GM12878 (cell line): ENCODE measurements at regions not wholly inside any gene's neighbourhood (a gene's known extent, or its start where the extent isn't known, plus 50 kb on each side); places are given as distances from the start of the nearest gene placed in this dataset.

Experiments used
- ATAC-seq: fragments of 200-7000 bp; cut with Tn5 transposase; 3 replicates; pipeline ENCODE4 v1.9.1; 2020; ENCODE audit warnings: mild to moderate bottlenecking, moderate library complexity
- BruUV-seq: library from RNA; stranded (reverse); fragments of 400-500 nt; replicated peaks from 2 replicates; lab custom pipeline; 2021; lab: Mats Ljungman, UMichigan
- CTCF ChIA-PET: fragments of 300-600 bp; sonication (Branson Sonifier 250); formaldehyde crosslinking; extraction: SDS; loops from one replicate; lab custom pipeline; 2021; ENCODE audit warnings: inconsistent platforms; lab: Yijun Ruan, JAX
- POLR2A ChIA-PET: fragments of 350-600 bp; formaldehyde crosslinking; extraction: SDS; loops from one replicate; lab custom pipeline; 2021; ENCODE audit warnings: inconsistent platforms; lab: Charles Lee
- RAD21 ChIA-PET: fragments of 300-600 bp; sonication (Branson Sonifier 250); formaldehyde crosslinking; loops from one replicate; lab custom pipeline; 2023; ENCODE audit warnings: antibody characterized with exemption; ENCODE audit not compliant: unreplicated experiment; lab: Charles Lee
- SMC1A ChIA-PET: fragments of 300-600 bp; sonication (Branson Sonifier 250); formaldehyde crosslinking; loops from one replicate; lab custom pipeline; 2023; ENCODE audit not compliant: unreplicated experiment, uncharacterized antibody; lab: Charles Lee
- DNase-seq: peaks from one replicate; pipeline ENCODE4 v3.0.0-alpha.2; 2011; ENCODE audit warnings: low read depth, low spot score
- FAIRE-seq: peaks from 3 replicates; lab custom pipeline; 2011; peaks lifted over from hg19 to GRCh38; lab: Jason Lieb, UNC
- H2AFZ ChIP-seq: 2 replicates; pipeline ENCODE4 v1.6.0; 2011; ENCODE audit warnings: low read depth, low read length, control low read depth; ENCODE audit not compliant: control insufficient read depth
- H3K27ac ChIP-seq: 2 replicates; pipeline ENCODE4 v1.5.1; 2011; ENCODE audit warnings: control low read depth; ENCODE audit not compliant: control insufficient read depth, insufficient read depth
- H3K27me3 ChIP-seq, 2 experiments: replicated peaks in 1 of 2; 2 replicates each; pipeline versions ENCODE4 v1.6.0 to v1.6.1; 2011; ENCODE audit warnings: low read length in 1 of 2; ENCODE audit not compliant: control insufficient read depth in 2 of 2, insufficient read depth in 2 of 2
- H3K36me3 ChIP-seq, 2 experiments: 2 replicates each; pipeline ENCODE4 v1.5.1; 2011; ENCODE audit warnings: low read length in 1 of 2; ENCODE audit not compliant: control insufficient read depth in 2 of 2, insufficient read depth in 2 of 2
- H3K4me1 ChIP-seq: 2 replicates; pipeline ENCODE4 v1.6.1; 2011; ENCODE audit warnings: mild to moderate bottlenecking, low read length, moderate library complexity, mixed read lengths; ENCODE audit not compliant: control insufficient read depth, insufficient read depth
- H3K4me2 ChIP-seq: 2 replicates; pipeline ENCODE4 v1.6.0; 2011; ENCODE audit warnings: control low read depth; ENCODE audit not compliant: control insufficient read depth, insufficient read depth
- H3K4me3 ChIP-seq: fragments of 200-600 bp; sonication (generic); 2 replicates; pipeline ENCODE4 v1.5.1; 2016
- H3K79me2 ChIP-seq: 2 replicates; pipeline ENCODE4 v1.6.0; 2011; ENCODE audit warnings: low read length; ENCODE audit not compliant: control insufficient read depth, insufficient read depth
- H3K9ac ChIP-seq: 2 replicates; pipeline ENCODE4 v1.8.0; 2011; ENCODE audit warnings: low read length, control low read depth, mixed read lengths; ENCODE audit not compliant: control insufficient read depth, insufficient read depth
- H3K9me3 ChIP-seq: replicated peaks from 3 replicates; pipeline ENCODE4 v1.5.1; 2011; ENCODE audit warnings: mild to moderate bottlenecking, low read length; ENCODE audit not compliant: control insufficient read depth, insufficient read depth
- H4K20me1 ChIP-seq: 2 replicates; pipeline ENCODE4 v1.6.0; 2011; ENCODE audit not compliant: control insufficient read depth, insufficient read depth
- BACH1 ChIP-seq: fragments of 450-650 bp; IDR thresholded peaks from 2 replicates; pipeline ENCODE4 v1.6.1; 2017; ENCODE audit warnings: mild to moderate bottlenecking, borderline replicate concordance
- BCL11A ChIP-seq: IDR thresholded peaks from 2 replicates; pipeline ENCODE4 v1.6.1; 2011; ENCODE audit warnings: low read depth, low read length
- CBFB ChIP-seq: IDR thresholded peaks from 2 replicates; pipeline ENCODE4 v1.6.1; 2016; ENCODE audit warnings: antibody characterized with exemption, low read depth
- ESRRA ChIP-seq: IDR thresholded peaks from 2 replicates; pipeline ENCODE4 v1.6.1; 2012; ENCODE audit warnings: mild to moderate bottlenecking, low read length, improper control_type of control experiment
- ETV6 ChIP-seq, 2 experiments: fragments of 450-650 bp in 1 of 2; IDR thresholded peaks in 1 of 2; conservative IDR thresholded peaks in 1 of 2; 2 replicates each; pipeline ENCODE4 v1.6.1; 2014; ENCODE audit warnings: antibody characterized with exemption in 1 of 2, borderline replicate concordance in 1 of 2, low read depth in 1 of 2, mild to moderate bottlenecking in 1 of 2, moderate library complexity in 1 of 2
- IKZF1 ChIP-seq: fragments of 450-650 bp; conservative IDR thresholded peaks from 2 replicates; pipeline ENCODE4 v1.6.1; 2017; ENCODE audit warnings: antibody characterized with exemption, mild to moderate bottlenecking
- IRF4 ChIP-seq: IDR thresholded peaks from 2 replicates; pipeline ENCODE4 v1.6.1; 2011; ENCODE audit warnings: low read depth, low read length
- JUNB ChIP-seq: IDR thresholded peaks from 2 replicates; pipeline ENCODE4 v1.6.1; 2016; ENCODE audit warnings: antibody characterized with exemption, mild to moderate bottlenecking
- NFYA ChIP-seq: IDR thresholded peaks from 2 replicates; pipeline ENCODE4 v1.6.1; 2011; ENCODE audit warnings: low read depth, mild to moderate bottlenecking, low read length, improper control_type of control experiment, borderline replicate concordance
- RCOR1 ChIP-seq: conservative IDR thresholded peaks from 2 replicates; pipeline ENCODE4 v1.6.1; 2012; ENCODE audit warnings: low read depth, low read length, improper control_type of control experiment
- SPI1 ChIP-seq: IDR thresholded peaks from 2 replicates; pipeline ENCODE4 v1.6.1; 2011; ENCODE audit warnings: low read depth, mild to moderate bottlenecking, low read length, moderate library complexity, borderline replicate concordance; ENCODE audit not compliant: insufficient read depth
- SREBF1 ChIP-seq: IDR thresholded peaks from 2 replicates; pipeline ENCODE4 v1.6.1; 2012; ENCODE audit warnings: mild to moderate bottlenecking, low read length
- SREBF2 ChIP-seq: IDR thresholded peaks from 2 replicates; pipeline ENCODE4 v1.6.1; 2012; ENCODE audit warnings: mild to moderate bottlenecking, low read length
- WRNIP1 ChIP-seq: IDR thresholded peaks from 2 replicates; pipeline ENCODE4 v1.6.1; 2011; ENCODE audit warnings: low read depth, low read length, improper control_type of control experiment, borderline replicate concordance
- ZNF24 ChIP-seq: fragments of 450-650 bp; IDR thresholded peaks from 2 replicates; pipeline ENCODE4 v1.6.1; 2017; ENCODE audit warnings: antibody characterized with exemption, mild to moderate bottlenecking
- WGBS: methylation state at CpG from one replicate; pipeline ENCODE4 v1.1.6; 2016; ENCODE audit warnings: low lambda C conversion rate; ENCODE audit not compliant: insufficient replicate concordance, insufficient coverage; ENCODE audit errors: missing lambda C conversion rate; 5-methylcytosine and 5-hydroxymethylcytosine counted together
- in situ Hi-C: fragments of 300-500 bp; cut with MboI; formaldehyde crosslinking; loops from 9 replicates; pipeline ENCODE4 v1.14.3; 2018; ENCODE audit warnings: mixed read lengths
- intact Hi-C: fragments of 100-400 bp; cut with micrococcal nuclease; formaldehyde crosslinking; loops from one replicate; pipeline ENCODE4 v1.14.2; 2022; ENCODE audit not compliant: unreplicated experiment
- TF ChIP-seq, protein P1 (sequence below): fragments of 450-650 bp; IDR thresholded peaks from 2 replicates; pipeline ENCODE4 v1.6.1; 2017; ENCODE audit warnings: mild to moderate bottlenecking, low read depth, inconsistent platforms; ENCODE audit not compliant: poor library complexity, severe bottlenecking

DNA sequence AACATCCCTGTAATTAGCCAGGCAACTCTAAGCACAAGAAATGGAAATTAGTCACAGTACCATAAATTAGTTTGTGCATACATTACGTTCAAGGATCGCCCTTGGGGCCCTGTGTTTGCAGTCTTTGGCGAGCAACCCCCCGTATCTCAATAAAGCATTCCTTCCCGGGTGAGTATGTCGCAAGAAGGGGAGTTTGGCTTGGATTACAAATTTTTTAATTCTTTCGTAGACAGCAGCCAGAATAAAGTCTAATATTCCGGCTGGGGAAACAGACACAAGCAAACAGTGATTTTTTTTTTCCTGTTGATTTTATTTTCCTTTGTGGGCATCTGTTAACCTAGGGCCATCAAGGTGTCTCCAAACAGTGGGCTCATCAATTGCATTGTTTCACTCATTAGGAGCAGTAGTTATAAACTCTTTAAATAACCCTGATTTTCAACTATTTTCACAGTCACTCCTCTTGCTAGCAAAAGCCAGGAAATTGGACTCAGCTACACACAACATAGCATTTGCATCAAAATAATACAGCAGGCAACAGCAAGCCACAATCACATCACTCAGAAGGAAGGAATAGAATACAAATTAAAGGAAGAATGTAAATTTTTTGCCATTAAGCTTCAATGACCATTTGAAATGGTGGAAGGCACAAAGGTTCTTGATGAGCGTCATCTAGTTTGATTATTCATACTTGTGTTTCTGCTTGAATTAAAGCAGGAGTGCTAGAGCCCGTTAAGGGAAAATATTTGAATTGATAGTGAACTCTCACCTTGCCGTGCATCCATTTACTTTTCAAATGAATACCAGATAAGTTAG is 85.3 kb downstream of the LINC00237 start:
- Histone ChIP-seq H3K4me3 (no peak overlapping the region), H3K9ac (no peak overlapping the region), H3K27me3 (peaks cover 5 to 14% of the 10 kb centered on the region in 2 experiments), H3K9me3 (no peaks in the 10 kb centered on the region), H3K36me3 (no peaks in the 10 kb centered on the region), H3K4me1 (no peaks in the 10 kb centered on the region), H2AFZ (no peak overlapping the region), H3K27ac (no peak overlapping the region), H3K4me2 (no peak overlapping the region), H4K20me1 (no peaks in the 10 kb centered on the region), H3K79me2 (no peaks in the 10 kb centered on the region)
- DNase-seq (no peak), FAIRE-seq (no peak), ATAC-seq (no peak)
- ChIA-PET RAD21 (no interaction called here), SMC1A (no interaction called here), POLR2A (no interaction called here), CTCF (no interaction called here)
- WGBS: 24% methylated on average over 11 of the region's 11 CpGs
- TF ChIP-seq ESRRA (no peak), SREBF2 (no peak), IRF4 (no peak), IKZF1 (no peak), BCL11A (no peak), WRNIP1 (no peak), ZNF24 (no peak), SPI1 (no peak), SREBF1 (no peak), ETV6 (conservative IDR thresholded peaks at IDR 0.05 in 1 of 2, IDR thresholded peaks at IDR 0.05 in 1 of 2; ENCODE audit: borderline replicate concordance in 1 of 2, low read depth in 1 of 2) (no peak), CBFB (no peak), JUNB (no peak), NFYA (no peak), BACH1 (no peak), RCOR1 (no peak)
- TF ChIP-seq, protein P1, sequence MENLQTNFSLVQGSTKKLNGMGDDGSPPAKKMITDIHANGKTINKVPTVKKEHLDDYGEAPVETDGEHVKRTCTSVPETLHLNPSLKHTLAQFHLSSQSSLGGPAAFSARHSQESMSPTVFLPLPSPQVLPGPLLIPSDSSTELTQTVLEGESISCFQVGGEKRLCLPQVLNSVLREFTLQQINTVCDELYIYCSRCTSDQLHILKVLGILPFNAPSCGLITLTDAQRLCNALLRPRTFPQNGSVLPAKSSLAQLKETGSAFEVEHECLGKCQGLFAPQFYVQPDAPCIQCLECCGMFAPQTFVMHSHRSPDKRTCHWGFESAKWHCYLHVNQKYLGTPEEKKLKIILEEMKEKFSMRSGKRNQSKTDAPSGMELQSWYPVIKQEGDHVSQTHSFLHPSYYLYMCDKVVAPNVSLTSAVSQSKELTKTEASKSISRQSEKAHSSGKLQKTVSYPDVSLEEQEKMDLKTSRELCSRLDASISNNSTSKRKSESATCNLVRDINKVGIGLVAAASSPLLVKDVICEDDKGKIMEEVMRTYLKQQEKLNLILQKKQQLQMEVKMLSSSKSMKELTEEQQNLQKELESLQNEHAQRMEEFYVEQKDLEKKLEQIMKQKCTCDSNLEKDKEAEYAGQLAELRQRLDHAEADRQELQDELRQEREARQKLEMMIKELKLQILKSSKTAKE: no peak
- intact Hi-C loops: no loop called here
- in situ Hi-C loops: no loop called here
- no TSS peak for BruUV-seq
